Hepatocyte (in vitro differentiated cells): ENCODE measurements at regions not wholly inside any gene's neighbourhood (a gene's known extent, or its start where the extent isn't known, plus 50 kb on each side); places are given as distances from the start of the nearest gene placed in this dataset.

Experiments used
- DNase-seq: peaks from one replicate; pipeline ENCODE4 v3.0.0-alpha.2; 2016; ENCODE audit warnings: low spot score
- H2AFZ ChIP-seq: fragments of 200-600 bp; sonication (generic); 2 replicates; pipeline ENCODE4 v1.6.0; 2016; ENCODE audit warnings: antibody characterized with exemption, mild to moderate bottlenecking
- H3K27ac ChIP-seq: fragments of 200-600 bp; sonication (generic); 2 replicates; pipeline ENCODE4 v1.5.1; 2016; ENCODE audit warnings: mild to moderate bottlenecking
- H3K27me3 ChIP-seq: fragments of 200-600 bp; sonication (generic); 2 replicates; pipeline ENCODE4 v1.6.1; 2016
- H3K36me3 ChIP-seq: fragments of 200-600 bp; sonication (generic); replicated peaks from 2 replicates; pipeline ENCODE4 v1.5.1; 2016; ENCODE audit warnings: low read depth; ENCODE audit not compliant: insufficient read depth
- H3K4me1 ChIP-seq: fragments of 200-600 bp; sonication (generic); 2 replicates; pipeline ENCODE4 v1.5.1; 2016; ENCODE audit warnings: mild to moderate bottlenecking, moderate library complexity; ENCODE audit not compliant: insufficient read depth
- H3K4me2 ChIP-seq: fragments of 200-600 bp; sonication (generic); 2 replicates; pipeline ENCODE4 v1.6.0; 2016
- H3K4me3 ChIP-seq: fragments of 200-600 bp; sonication (generic); 2 replicates; pipeline ENCODE4 v1.5.1; 2016; ENCODE audit warnings: mild to moderate bottlenecking
- H3K79me2 ChIP-seq: fragments of 200-600 bp; sonication (generic); 2 replicates; pipeline ENCODE4 v1.6.0; 2017; ENCODE audit warnings: mild to moderate bottlenecking
- H3K9me2 ChIP-seq: fragments of 200-600 bp; sonication (generic); replicated peaks from 2 replicates; pipeline ENCODE4 v1.6.0; 2017; ENCODE audit warnings: mild to moderate bottlenecking; ENCODE audit not compliant: insufficient read depth
- H3K9me3 ChIP-seq: fragments of 200-600 bp; sonication (generic); 2 replicates; pipeline ENCODE4 v1.5.1; 2016; ENCODE audit warnings: low read depth, mild to moderate bottlenecking
- H4K20me1 ChIP-seq: fragments of 200-600 bp; sonication (generic); 2 replicates; pipeline ENCODE4 v1.6.0; 2016; ENCODE audit warnings: mild to moderate bottlenecking; ENCODE audit not compliant: insufficient read depth, poor library complexity, severe bottlenecking
- CTCF ChIP-seq: fragments of 200-600 bp; sonication (generic); IDR thresholded peaks from 2 replicates; pipeline ENCODE4 v1.5.1; 2016; ENCODE audit warnings: antibody characterized with exemption, mild to moderate bottlenecking; ENCODE audit not compliant: poor library complexity
- EZH2 ChIP-seq: fragments of 200-600 bp; sonication (generic); IDR thresholded peaks from 2 replicates; pipeline ENCODE4 v1.6.1; 2016; ENCODE audit warnings: antibody characterized with exemption, mild to moderate bottlenecking, borderline replicate concordance
- EZH2phosphoT487 ChIP-seq: fragments of 200-600 bp; sonication (generic); IDR thresholded peaks from one replicate; pipeline ENCODE4 v1.6.1; 2018; ENCODE audit warnings: antibody characterized with exemption, mild to moderate bottlenecking, low read depth, moderate library complexity; ENCODE audit not compliant: unreplicated experiment, severe bottlenecking
- WGBS: methylation state at CpG from one replicate; pipeline ENCODE4 v1.1.6; 2016; ENCODE audit warnings: low lambda C conversion rate; ENCODE audit errors: missing lambda C conversion rate; 5-methylcytosine and 5-hydroxymethylcytosine counted together

- no peaks in the 10 kb centered on the region for H3K9me2 ChIP-seq
- H4K20me1 ChIP-seq, result no peaks in the 10 kb centered on the region
- no peaks in the 10 kb centered on the region for H3K27me3 ChIP-seq
- no peaks in the 10 kb centered on the region for H3K36me3 ChIP-seq
- no peaks in the 10 kb centered on the region for H3K79me2 ChIP-seq
- no peak overlapping the region for H3K27ac ChIP-seq
- no peaks in the 10 kb centered on the region for H3K4me1 ChIP-seq
- no peak overlapping the region for H3K4me2 ChIP-seq
- no peak for DNase-seq
- WGBS, result 84% methylated on average over 3 of the region's 3 CpGs
- TF ChIP-seq CTCF (no peak), EZH2phosphoT487 (no peak), EZH2 (no peak)
- peaks cover 1% of the 10 kb centered on the region for H3K9me3 ChIP-seq
- no peak overlapping the region for H3K4me3 ChIP-seq
- H2AFZ ChIP-seq, result no peak overlapping the region
Observed at GRCh38 chr2:123364243-123364896, 660.7 kb upstream of the CNTNAP5 start.

- Histone ChIP-seq H3K79me2 (no peaks in the 10 kb centered on the region), H3K27me3 (no peaks in the 10 kb centered on the region), H3K4me2 (no peak overlapping the region), H2AFZ (no peak overlapping the region), H3K36me3 (no peaks in the 10 kb centered on the region), H3K4me1 (no peaks in the 10 kb centered on the region), H3K4me3 (no peak overlapping the region), H3K9me2 (no peaks in the 10 kb centered on the region), H3K27ac (no peak overlapping the region), H4K20me1 (no peaks in the 10 kb centered on the region), H3K9me3 (no peaks in the 10 kb centered on the region)
- TF ChIP-seq EZH2, result no peak
- no peak for TF ChIP-seq EZH2phosphoT487
- no peak for TF ChIP-seq CTCF
- WGBS, result 57% methylated on average over 1 of the region's 1 CpG
- no peak for DNase-seq
Observed at GRCh38 chr2:123366239-123366837, 658.7 kb upstream of the CNTNAP5 start.

- no peak for TF ChIP-seq EZH2
- TF ChIP-seq EZH2phosphoT487, result no peak
- no peak for TF ChIP-seq CTCF
- H3K36me3 ChIP-seq, result no peaks in the 10 kb centered on the region
- H3K4me1 ChIP-seq, result no peaks in the 10 kb centered on the region
- H3K79me2 ChIP-seq, result no peaks in the 10 kb centered on the region
- H3K27me3 ChIP-seq, result no peaks in the 10 kb centered on the region
- H3K27ac ChIP-seq, result no peak overlapping the region
- no peaks in the 10 kb centered on the region for H3K9me3 ChIP-seq
- no peaks in the 10 kb centered on the region for H3K9me2 ChIP-seq
- no peak overlapping the region for H2AFZ ChIP-seq
- H3K4me3 ChIP-seq, result no peak overlapping the region
- H4K20me1 ChIP-seq, result no peaks in the 10 kb centered on the region
- no peak overlapping the region for H3K4me2 ChIP-seq
- no peak for DNase-seq
Observed at GRCh38 chr2:123370186-123370585, 654.9 kb upstream of the CNTNAP5 start.
